ENCODE measurements at regions not wholly inside any gene's neighbourhood (a gene's known extent, or its start where the extent isn't known, plus 50 kb on each side); places are given as distances from the start of the nearest gene placed in this dataset.

DNA sequence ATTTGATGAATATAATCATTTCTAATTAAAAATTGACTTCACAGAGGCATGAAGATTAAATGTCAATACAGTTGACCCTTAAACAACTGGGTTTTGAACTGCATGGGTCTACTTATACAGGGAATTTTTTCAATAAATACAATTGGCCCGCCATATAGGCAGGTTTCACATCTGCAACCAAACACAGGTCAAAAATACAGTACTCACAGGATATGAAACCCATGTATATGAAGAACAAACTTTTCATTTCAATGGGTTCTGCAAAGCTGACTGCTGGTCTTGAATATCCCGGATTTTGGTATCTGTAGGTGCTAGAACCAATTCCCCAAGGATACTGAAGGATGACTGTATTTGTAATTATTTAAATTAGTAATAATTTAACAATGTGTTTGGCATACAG, 555.6 kb downstream of the EPHA4 start (continued):
- TF ChIP-seq DEAF1 (CRISPR knock-in tag; IDR thresholded peaks at IDR 0.05): no peak
- TF ChIP-seq, protein P1, sequence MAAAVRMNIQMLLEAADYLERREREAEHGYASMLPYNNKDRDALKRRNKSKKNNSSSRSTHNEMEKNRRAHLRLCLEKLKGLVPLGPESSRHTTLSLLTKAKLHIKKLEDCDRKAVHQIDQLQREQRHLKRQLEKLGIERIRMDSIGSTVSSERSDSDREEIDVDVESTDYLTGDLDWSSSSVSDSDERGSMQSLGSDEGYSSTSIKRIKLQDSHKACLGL (CRISPR knock-in tag; IDR thresholded peaks at IDR 0.05; ENCODE audit: borderline replicate concordance, poor library complexity, severe bottlenecking): no peak
- no peak for TF ChIP-seq ATF7 (IDR thresholded peaks at IDR 0.05)
- no peak for TF ChIP-seq ZNF143 (CRISPR knock-in tag; IDR thresholded peaks at IDR 0.05)
- no peak for TF ChIP-seq TEAD1 (CRISPR knock-in tag; IDR thresholded peaks at IDR 0.05)
- TF ChIP-seq, protein P2, sequence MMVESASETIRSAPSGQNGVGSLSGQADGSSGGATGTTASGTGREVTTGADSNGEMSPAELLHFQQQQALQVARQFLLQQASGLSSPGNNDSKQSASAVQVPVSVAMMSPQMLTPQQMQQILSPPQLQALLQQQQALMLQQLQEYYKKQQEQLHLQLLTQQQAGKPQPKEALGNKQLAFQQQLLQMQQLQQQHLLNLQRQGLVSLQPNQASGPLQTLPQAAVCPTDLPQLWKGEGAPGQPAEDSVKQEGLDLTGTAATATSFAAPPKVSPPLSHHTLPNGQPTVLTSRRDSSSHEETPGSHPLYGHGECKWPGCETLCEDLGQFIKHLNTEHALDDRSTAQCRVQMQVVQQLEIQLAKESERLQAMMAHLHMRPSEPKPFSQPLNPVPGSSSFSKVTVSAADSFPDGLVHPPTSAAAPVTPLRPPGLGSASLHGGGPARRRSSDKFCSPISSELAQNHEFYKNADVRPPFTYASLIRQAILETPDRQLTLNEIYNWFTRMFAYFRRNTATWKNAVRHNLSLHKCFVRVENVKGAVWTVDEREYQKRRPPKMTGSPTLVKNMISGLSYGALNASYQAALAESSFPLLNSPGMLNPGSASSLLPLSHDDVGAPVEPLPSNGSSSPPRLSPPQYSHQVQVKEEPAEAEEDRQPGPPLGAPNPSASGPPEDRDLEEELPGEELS (CRISPR knock-in tag; IDR thresholded peaks at IDR 0.05; ENCODE audit: borderline replicate concordance): no peak

DNA sequence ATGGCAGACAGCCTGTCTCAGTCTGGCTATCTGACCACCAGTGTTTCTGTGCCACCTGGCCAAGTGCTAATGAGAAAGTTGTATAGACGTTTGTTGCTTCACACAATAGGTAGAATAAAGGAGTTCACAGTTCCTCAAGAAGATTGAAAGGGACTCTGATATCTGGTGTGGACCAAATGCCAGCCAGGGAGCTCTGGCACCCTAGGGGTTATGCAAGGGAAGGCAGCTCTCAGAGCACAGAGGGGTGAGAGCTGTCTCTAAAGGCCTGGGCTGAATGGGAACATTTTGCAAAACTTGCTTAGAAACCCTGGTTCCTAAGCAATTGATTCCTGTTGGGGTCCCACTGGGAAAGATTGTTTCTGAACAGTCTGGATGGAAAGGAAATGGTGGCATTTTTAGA, 553.8 kb downstream of the EPHA4 start:
- intact Hi-C loops (cut with micrococcal nuclease): no loop called here
- H3K4me1 ChIP-seq (replicated peaks in 1 of 2; ENCODE audit: control insufficient read depth in 2 of 2, insufficient read depth in 2 of 2, low read length in 2 of 2): no peaks in the 10 kb centered on the region
- FAIRE-seq (no peak), ATAC-seq (no peak), DNase-seq (ENCODE audit: extremely low read depth in 1 of 4, low spot score in 3 of 4) (no peak)
- in situ Hi-C loops (cut with MboI): no loop called here
- CTCF ChIA-PET (ENCODE audit: low intra/inter-chr PET ratio): no interaction called here
- H3K27me3 ChIP-seq (ENCODE audit: control insufficient read depth in 2 of 2, insufficient read depth in 2 of 2, low read length in 2 of 2): no peaks in the 10 kb centered on the region
- no peak overlapping the region for H3K4me2 ChIP-seq (ENCODE audit: insufficient read depth, low read length)
- no peak overlapping the region for H3K4me3 ChIP-seq
- WGBS (ENCODE audit: insufficient coverage, low coverage, missing lambda C conversion rate): 0% methylated on average over 1 of the region's 1 CpG
- no peak overlapping the region for H3K27ac ChIP-seq (ENCODE audit: extremely low read depth, low read depth, low read length)
- TF ChIP-seq ZNF76 (CRISPR knock-in tag; IDR thresholded peaks at IDR 0.05; ENCODE audit: borderline replicate concordance): no peak
- no peak for TF ChIP-seq SRSF9 (IDR thresholded peaks at IDR 0.05; ENCODE audit: borderline replicate concordance, low read depth, low read length)
- TF ChIP-seq ZNF584 (CRISPR knock-in tag; IDR thresholded peaks at IDR 0.05; ENCODE audit: low read depth): no peak
- no peak for TF ChIP-seq NFIC (IDR thresholded peaks at IDR 0.05)
- no peaks in the 10 kb centered on the region for H3K36me3 ChIP-seq (ENCODE audit: control insufficient read depth, insufficient read depth, low read length)
- H3K79me2 ChIP-seq (ENCODE audit: control insufficient read depth, insufficient read depth, low read length): no peaks in the 10 kb centered on the region
- no peak overlapping the region for H3K9ac ChIP-seq (ENCODE audit: insufficient read depth in 1 of 2, low read depth in 2 of 2, low read length in 2 of 2)
- H4K20me1 ChIP-seq (replicated peaks; ENCODE audit: control insufficient read depth, insufficient read depth, low read length): no peaks in the 10 kb centered on the region
- no TSS peak for BruUV-seq (replicated peaks)
- POLR2A ChIA-PET: no interaction called here
- no peaks in the 10 kb centered on the region for H3K9me1 ChIP-seq (ENCODE audit: control insufficient read depth, insufficient read depth, low read length)
- H2AFZ ChIP-seq (ENCODE audit: low read depth, low read length): no peak overlapping the region
- H3K9me3 ChIP-seq (replicated peaks; ENCODE audit: control insufficient read depth, insufficient read depth, low read depth, low read length): no peaks in the 10 kb centered on the region

All from K562 (cell line).